Osteoblast (primary cell): ENCODE measurements at regions not wholly inside any gene's neighbourhood (a gene's known extent, or its start where the extent isn't known, plus 50 kb on each side); places are given as distances from the start of the nearest gene placed in this dataset.

ENCODE experiments used
- DNase-seq: peaks from one replicate; pipeline ENCODE4 v3.0.0; 2011; ENCODE audit warnings: low spot score, mixed read lengths; ENCODE audit not compliant: insufficient read length; ENCODE audit errors: missing footprints
- H2AFZ ChIP-seq: 2 replicates; pipeline ENCODE4 v1.6.0; 2011; ENCODE audit warnings: mild to moderate bottlenecking, low read length
- H3K27ac ChIP-seq: 2 replicates; pipeline ENCODE4 v1.5.1; 2011; ENCODE audit warnings: mild to moderate bottlenecking, low read depth, low read length, moderate library complexity
- H3K27me3 ChIP-seq: 2 replicates; pipeline ENCODE4 v1.6.0; 2012; ENCODE audit warnings: mild to moderate bottlenecking, control low read depth, inconsistent platforms, low read length, moderate library complexity; ENCODE audit not compliant: insufficient read depth
- H3K36me3 ChIP-seq: 2 replicates; pipeline ENCODE4 v1.5.1; 2011; ENCODE audit warnings: mild to moderate bottlenecking, low read length, control low read depth, moderate library complexity; ENCODE audit not compliant: insufficient read depth
- H3K4me1 ChIP-seq: 2 replicates; pipeline ENCODE4 v1.5.1; 2011; ENCODE audit warnings: mild to moderate bottlenecking, low read length, control low read depth, moderate library complexity; ENCODE audit not compliant: insufficient read depth
- H3K4me2 ChIP-seq: 2 replicates; pipeline ENCODE4 v1.6.0; 2011; ENCODE audit warnings: mild to moderate bottlenecking, low read length; ENCODE audit not compliant: insufficient read depth
- H3K4me3 ChIP-seq: fragments of 200-600 bp; sonication (generic); 3 replicates; pipeline ENCODE4 v1.5.1; 2012; ENCODE audit warnings: mild to moderate bottlenecking, low read length, inconsistent platforms; ENCODE audit not compliant: insufficient read depth
- H3K79me2 ChIP-seq: 2 replicates; pipeline ENCODE4 v1.6.0; 2012; ENCODE audit warnings: mild to moderate bottlenecking, low read length, control low read depth, inconsistent platforms; ENCODE audit not compliant: insufficient read depth
- H3K9me3 ChIP-seq: 2 replicates; pipeline ENCODE4 v1.5.1; 2011; ENCODE audit warnings: low read depth, low read length, control low read depth
- H4K20me1 ChIP-seq: 2 replicates; pipeline ENCODE4 v1.6.0; 2012; ENCODE audit warnings: mild to moderate bottlenecking, low read length, control low read depth; ENCODE audit not compliant: insufficient read depth
- CTCF ChIP-seq: IDR thresholded peaks from 2 replicates; pipeline ENCODE4 v1.5.1; 2011; ENCODE audit warnings: mild to moderate bottlenecking, low read depth, low read length, moderate library complexity; ENCODE audit errors: extremely low read depth

- no peaks in the 10 kb centered on the region for H3K79me2 ChIP-seq
- no peaks in the 10 kb centered on the region for H3K9me3 ChIP-seq
- H3K4me2 ChIP-seq = no peak overlapping the region
- H3K4me1 ChIP-seq = peaks cover 25% of the 10 kb centered on the region
- DNase-seq = no peak
- no peaks in the 10 kb centered on the region for H3K36me3 ChIP-seq
- H2AFZ ChIP-seq = no peak overlapping the region
- H3K27ac ChIP-seq = no peak overlapping the region
- peaks cover 26% of the 10 kb centered on the region for H3K27me3 ChIP-seq
- H4K20me1 ChIP-seq = no peaks in the 10 kb centered on the region
- TF ChIP-seq CTCF = no peak
- no peak overlapping the region for H3K4me3 ChIP-seq
These were observed 84.0 kb upstream of the PRNP start for GRCh38 chr20:4602297-4602631.

- H3K36me3 ChIP-seq = no peaks in the 10 kb centered on the region
- no peak overlapping the region for H3K27ac ChIP-seq
- peaks cover 26% of the 10 kb centered on the region for H3K27me3 ChIP-seq
- TF ChIP-seq CTCF = no peak
- H2AFZ ChIP-seq = no peak overlapping the region
- H3K4me2 ChIP-seq = peak overlapping the region; percentile 4
- H4K20me1 ChIP-seq = no peaks in the 10 kb centered on the region
- H3K9me3 ChIP-seq = no peaks in the 10 kb centered on the region
- H3K4me3 ChIP-seq = no peak overlapping the region
- peak; percentile 52 for DNase-seq
- H3K4me1 ChIP-seq = peaks cover 25% of the 10 kb centered on the region
- H3K79me2 ChIP-seq = no peaks in the 10 kb centered on the region
These were observed 84.5 kb upstream of the PRNP start for GRCh38 chr20:4601630-4602296.

GRCh38 chr20:4600308-4601014, 85.8 kb upstream of the PRNP start:
- no peak overlapping the region for H2AFZ ChIP-seq
- no peaks in the 10 kb centered on the region for H3K36me3 ChIP-seq
- no peak for TF ChIP-seq CTCF
- H3K9me3 ChIP-seq = no peaks in the 10 kb centered on the region
- no peak overlapping the region for H3K4me3 ChIP-seq
- no peak overlapping the region for H3K27ac ChIP-seq
- H3K4me2 ChIP-seq = no peak overlapping the region
- DNase-seq = no peak
- peaks cover 23% of the 10 kb centered on the region for H3K27me3 ChIP-seq
- H3K4me1 ChIP-seq = peaks cover 25% of the 10 kb centered on the region
- no peaks in the 10 kb centered on the region for H4K20me1 ChIP-seq
- H3K79me2 ChIP-seq = no peaks in the 10 kb centered on the region

GRCh38 chr20:4597215-4597614, 89.0 kb upstream of the PRNP start:
- H4K20me1 ChIP-seq = no peaks in the 10 kb centered on the region
- H3K4me3 ChIP-seq = no peak overlapping the region
- no peak overlapping the region for H3K27ac ChIP-seq
- no peak overlapping the region for H2AFZ ChIP-seq
- DNase-seq = no peak
- H3K4me1 ChIP-seq = peaks cover 14% of the 10 kb centered on the region
- TF ChIP-seq CTCF = no peak
- no peaks in the 10 kb centered on the region for H3K9me3 ChIP-seq
- H3K4me2 ChIP-seq = no peak overlapping the region
- H3K36me3 ChIP-seq = no peaks in the 10 kb centered on the region
- peaks cover 12% of the 10 kb centered on the region for H3K27me3 ChIP-seq
- H3K79me2 ChIP-seq = no peaks in the 10 kb centered on the region
